Keratinocyte (primary cell): ENCODE measurements at regions not wholly inside any gene's neighbourhood (a gene's known extent, or its start where the extent isn't known, plus 50 kb on each side); places are given as distances from the start of the nearest gene placed in this dataset.

Experiments
- DNase-seq: peaks from one replicate; pipeline ENCODE4 v3.0.0-alpha.2; 2011; ENCODE audit warnings: low read depth, missing footprints, low spot score
- FAIRE-seq: peaks from 2 replicates; lab custom pipeline; 2011; peaks lifted over from hg19 to GRCh38; lab: Jason Lieb, UNC
- H2AFZ ChIP-seq: 2 replicates; pipeline ENCODE4 v1.6.0; 2012; ENCODE audit warnings: low read length, control low read depth, inconsistent platforms; ENCODE audit not compliant: control insufficient read depth
- H3K27ac ChIP-seq: 2 replicates; pipeline ENCODE4 v1.5.1; 2011; ENCODE audit warnings: low read length; ENCODE audit not compliant: control insufficient read depth, insufficient read depth
- H3K27me3 ChIP-seq: 3 replicates; pipeline ENCODE4 v1.6.0; 2011; ENCODE audit warnings: low read length; ENCODE audit not compliant: control insufficient read depth, insufficient read depth; ENCODE audit errors: extremely low read depth
- H3K36me3 ChIP-seq, 2 experiments: 2 replicates in 1 of 2; 3 replicates in 1 of 2; pipeline ENCODE4 v1.5.1; 2011; ENCODE audit warnings: low read length in 2 of 2, mild to moderate bottlenecking in 1 of 2; ENCODE audit not compliant: control insufficient read depth in 2 of 2, insufficient read depth in 2 of 2; ENCODE audit errors: extremely low read depth in 1 of 2
- H3K4me1 ChIP-seq: 3 replicates; pipeline ENCODE4 v1.5.1; 2011; ENCODE audit warnings: low read length; ENCODE audit not compliant: control insufficient read depth, insufficient read depth; ENCODE audit errors: extremely low read depth
- H3K4me2 ChIP-seq: 3 replicates; pipeline ENCODE4 v1.6.0; 2011; ENCODE audit warnings: low read depth, low read length; ENCODE audit not compliant: control insufficient read depth, insufficient read depth; ENCODE audit errors: extremely low read depth
- H3K4me3 ChIP-seq, 3 experiments: fragments of 200-600 bp in 1 of 3; sonication (generic) in 1 of 3; 2 replicates in 2 of 3; 3 replicates in 1 of 3; pipeline ENCODE4 v1.5.1; 2011 to 2016; ENCODE audit warnings: low read length in 3 of 3, mild to moderate bottlenecking in 3 of 3, control low read depth in 2 of 3, inconsistent platforms in 1 of 3, low read depth in 1 of 3, mixed read lengths in 1 of 3, mixed run types in 1 of 3, moderate library complexity in 1 of 3; ENCODE audit not compliant: control insufficient read depth in 2 of 3, insufficient read depth in 2 of 3; ENCODE audit errors: extremely low read depth in 1 of 3
- H3K79me2 ChIP-seq: 2 replicates; pipeline ENCODE4 v1.6.0; 2012; ENCODE audit warnings: low read length; ENCODE audit not compliant: control insufficient read depth, insufficient read depth
- H3K9ac ChIP-seq: 3 replicates; pipeline ENCODE4 v1.6.0; 2011; ENCODE audit warnings: low read length; ENCODE audit not compliant: control insufficient read depth, insufficient read depth; ENCODE audit errors: extremely low read depth
- H3K9me1 ChIP-seq: 3 replicates; pipeline ENCODE4 v1.6.0; 2011; ENCODE audit warnings: low read length; ENCODE audit not compliant: control insufficient read depth, insufficient read depth; ENCODE audit errors: extremely low read depth
- H3K9me3 ChIP-seq: 2 replicates; pipeline ENCODE4 v1.5.1; 2012; ENCODE audit warnings: low read depth, low read length; ENCODE audit not compliant: control insufficient read depth
- H4K20me1 ChIP-seq: 3 replicates; pipeline ENCODE4 v1.6.0; 2011; ENCODE audit warnings: low read length; ENCODE audit not compliant: control insufficient read depth, insufficient read depth; ENCODE audit errors: extremely low read depth
- CTCF ChIP-seq, 3 experiments: IDR thresholded peaks in 1 of 3; conservative IDR thresholded peaks in 1 of 3; optimal IDR thresholded peaks in 1 of 3; 2 replicates in 2 of 3; 3 replicates in 1 of 3; pipeline versions ENCODE3 to v1.5.1; 2011; ENCODE audit warnings: low read length in 3 of 3, mild to moderate bottlenecking in 3 of 3, moderate library complexity in 2 of 3, control low read depth in 1 of 3, inconsistent platforms in 1 of 3; ENCODE audit not compliant: insufficient read depth in 2 of 3; ENCODE audit errors: extremely low read depth in 1 of 3
- EZH2 ChIP-seq: IDR thresholded peaks from one replicate; pipeline ENCODE4 v1.6.1; 2012; ENCODE audit warnings: inconsistent platforms, mild to moderate bottlenecking, low read length, moderate library complexity
- dilution Hi-C: fragments of 300-500 bp; cut with MboI; formaldehyde crosslinking; loops from one replicate; pipeline ENCODE4 v1.7.0; 2020; ENCODE audit warnings: low sequenced_read_pairs; ENCODE audit not compliant: extremely low pct_ligation_motif_present

GRCh38 chr5:100974082-100974481, 71.0 kb upstream of the ST8SIA4 start:
- Histone ChIP-seq H4K20me1 (no peaks in the 10 kb centered on the region), H3K27me3 (no peaks in the 10 kb centered on the region), H3K79me2 (no peaks in the 10 kb centered on the region), H3K27ac (no peak overlapping the region), H3K9me1 (no peaks in the 10 kb centered on the region), H3K9ac (no peak overlapping the region), H3K9me3 (no peaks in the 10 kb centered on the region), H3K4me3 (no peak overlapping the region), H3K36me3 (no peaks in the 10 kb centered on the region), H3K4me2 (no peak overlapping the region), H3K4me1 (no peaks in the 10 kb centered on the region), H2AFZ (no peak overlapping the region)
- FAIRE-seq = no peak
- DNase-seq = no peak
- TF ChIP-seq EZH2 (no peak), CTCF (optimal IDR thresholded peaks at IDR 0.05 in 1 of 3, IDR thresholded peaks at IDR 0.05 in 1 of 3, conservative IDR thresholded peaks at IDR 0.05 in 1 of 3; ENCODE audit: extremely low read depth in 1 of 3, insufficient read depth in 2 of 3, low read length in 3 of 3) (no peak)
- dilution Hi-C loops = no loop called here

- Histone ChIP-seq H3K4me2 (no peak overlapping the region), H3K79me2 (no peaks in the 10 kb centered on the region), H3K36me3 (no peaks in the 10 kb centered on the region), H2AFZ (no peak overlapping the region), H3K4me3 (no peak overlapping the region), H3K27ac (no peak overlapping the region), H3K27me3 (no peaks in the 10 kb centered on the region), H3K4me1 (no peaks in the 10 kb centered on the region), H3K9me1 (no peaks in the 10 kb centered on the region), H4K20me1 (no peaks in the 10 kb centered on the region), H3K9ac (no peak overlapping the region), H3K9me3 (no peaks in the 10 kb centered on the region)
- dilution Hi-C loops = no loop called here
- TF ChIP-seq CTCF (optimal IDR thresholded peaks at IDR 0.05 in 1 of 3, IDR thresholded peaks at IDR 0.05 in 1 of 3, conservative IDR thresholded peaks at IDR 0.05 in 1 of 3; ENCODE audit: extremely low read depth in 1 of 3, insufficient read depth in 2 of 3, low read length in 3 of 3) = no peak
- TF ChIP-seq EZH2 = no peak
- DNase-seq (no peak), FAIRE-seq (no peak)
Observed at GRCh38 chr5:100970646-100971255, 67.7 kb upstream of the ST8SIA4 start.
